HG03565 (cell line): ENCODE measurements at regions not wholly inside any gene's neighbourhood (a gene's known extent, or its start where the extent isn't known, plus 50 kb on each side); places are given as distances from the start of the nearest gene placed in this dataset.
"Not testable (repeated sequence)": the region's sequence is repeated elsewhere in the genome, so short reads cannot be mapped to it uniquely, and the experiment has no call there.

ENCODE experiments used
- ATAC-seq: cut with Tn5 transposase; IDR thresholded peaks from one replicate; pipeline ENCODE4 v1.9.1; 2021; ENCODE audit warnings: mild to moderate bottlenecking, moderate library complexity; ENCODE audit not compliant: unreplicated experiment

- no peak for ATAC-seq
These were observed 51.4 kb downstream of the SLC41A2 start for GRCh38 chr12:104906695-104907094.

- ATAC-seq, result not testable (repeated sequence)
These were observed 52.6 kb downstream of the SLC41A2 start for GRCh38 chr12:104905446-104905845.

- no peak for ATAC-seq
These were observed 54.3 kb downstream of the SLC41A2 start for GRCh38 chr12:104903648-104904423.

GRCh38 chr12:104902125-104902524 lies 56.0 kb downstream of the SLC41A2 start:
- ATAC-seq, result no peak

- no peak for ATAC-seq
These were observed 61.4 kb downstream of the SLC41A2 start for GRCh38 chr12:104896710-104897109.

- ATAC-seq, result no peak
These were observed 61.9 kb downstream of the SLC41A2 start for GRCh38 chr12:104896146-104896545.

- no peak for ATAC-seq
These were observed 62.7 kb downstream of the SLC41A2 start for GRCh38 chr12:104895415-104895814.

GRCh38 chr12:104890476-104891096 lies 67.5 kb downstream of the SLC41A2 start:
- no peak for ATAC-seq

GRCh38 chr12:104889735-104890134 lies 68.4 kb downstream of the SLC41A2 start:
- ATAC-seq, result no peak

GRCh38 chr12:104888892-104889291 lies 69.2 kb downstream of the SLC41A2 start:
- no peak for ATAC-seq

GRCh38 chr12:104888481-104888880 lies 69.6 kb downstream of the SLC41A2 start:
- ATAC-seq, result no peak

- no peak for ATAC-seq
These were observed 70.6 kb downstream of the SLC41A2 start for GRCh38 chr12:104887452-104887851.

- ATAC-seq, result no peak
These were observed 71.4 kb downstream of the SLC41A2 start for GRCh38 chr12:104886418-104887401.

- not testable (repeated sequence) for ATAC-seq
These were observed 79.2 kb downstream of the SLC41A2 start for GRCh38 chr12:104878858-104879257.

- no peak for ATAC-seq
These were observed 80.9 kb downstream of the SLC41A2 start for GRCh38 chr12:104877103-104877705.

GRCh38 chr12:104873374-104873773 lies 84.7 kb downstream of the SLC41A2 start:
- ATAC-seq, result no peak

- peak; percentile 45 for ATAC-seq
These were observed 87.3 kb downstream of the SLC41A2 start for GRCh38 chr12:104870797-104871196.

GRCh38 chr12:104866291-104866690 lies 91.8 kb downstream of the SLC41A2 start:
- no peak for ATAC-seq

- peak; percentile 75 for ATAC-seq
These were observed 93.0 kb downstream of the SLC41A2 start for GRCh38 chr12:104865080-104865479.

GRCh38 chr12:104864668-104865067 lies 93.4 kb downstream of the SLC41A2 start:
- ATAC-seq, result no peak
